ENCODE measurements at regions not wholly inside any gene's neighbourhood (a gene's known extent, or its start where the extent isn't known, plus 50 kb on each side); places are given as distances from the start of the nearest gene placed in this dataset.

GRCh38 chr15:98442379-98442833 lies 205.9 kb upstream of the IGF1R start:
- CTCF ChIA-PET (ENCODE audit: low intra/inter-chr PET ratio), result interaction anchor here (0.9 kb wide), 1 partner anchor 217 kb away, joined by 5 read pairs; no protein-coding TSS in a partner anchor
- Histone ChIP-seq H3K4me3 (no peak overlapping the region), H3K79me2 (ENCODE audit: control insufficient read depth, insufficient read depth, low read length) (no peaks in the 10 kb centered on the region), H3K9me3 (replicated peaks; ENCODE audit: control insufficient read depth, insufficient read depth, low read depth, low read length) (no peaks in the 10 kb centered on the region), H3K36me3 (ENCODE audit: control insufficient read depth, insufficient read depth, low read length) (no peaks in the 10 kb centered on the region), H3K27ac (ENCODE audit: extremely low read depth, low read depth, low read length) (no peak overlapping the region), H2AFZ (ENCODE audit: low read depth, low read length) (no peak overlapping the region), H3K4me1 (replicated peaks in 1 of 2; ENCODE audit: control insufficient read depth in 2 of 2, insufficient read depth in 2 of 2, low read length in 2 of 2) (no peaks in the 10 kb centered on the region), H4K20me1 (replicated peaks; ENCODE audit: control insufficient read depth, insufficient read depth, low read length) (no peaks in the 10 kb centered on the region), H3K27me3 (ENCODE audit: control insufficient read depth in 2 of 2, insufficient read depth in 2 of 2, low read length in 2 of 2) (peaks cover 0 to 9% of the 10 kb centered on the region in 2 experiments; a peak in 1 of 5 replicates), H3K9ac (ENCODE audit: insufficient read depth in 1 of 2, low read depth in 2 of 2, low read length in 2 of 2) (no peak overlapping the region), H3K4me2 (ENCODE audit: insufficient read depth, low read length) (no peak overlapping the region), H3K9me1 (ENCODE audit: control insufficient read depth, insufficient read depth, low read length) (no peaks in the 10 kb centered on the region)
- ATAC-seq (peak; percentile 86), FAIRE-seq (peak; percentile 80), DNase-seq (ENCODE audit: extremely low read depth in 1 of 4, low spot score in 3 of 4) (peak; percentile 47 to 66 (median 57))
- POLR2A ChIA-PET, result no interaction called here
- in situ Hi-C loops (cut with MboI), result no loop called here
- 2% methylated on average over 4 of the region's 4 CpGs for WGBS (ENCODE audit: insufficient coverage, low coverage, missing lambda C conversion rate)
- intact Hi-C loops (cut with micrococcal nuclease), result loop anchor here (1.0 to 10.0 kb wide), 3 partner anchors 217 to 634 kb away; no protein-coding TSS in a partner anchor
- BruUV-seq (replicated peaks), result no TSS peak
- TF ChIP-seq TOE1 (IDR thresholded peaks at IDR 0.05; ENCODE audit: borderline replicate concordance) (no peak), TOE1 (CRISPR knock-in tag; IDR thresholded peaks at IDR 0.05; ENCODE audit: borderline replicate concordance, low read depth) (no peak), ZNF24 (IDR thresholded peaks at IDR 0.05) (peak; percentile 84), GATAD2A (IDR thresholded peaks at IDR 0.05) (no peak), ZNF655 (CRISPR knock-in tag; IDR thresholded peaks at IDR 0.05) (no peak), TFE3 (CRISPR knock-in tag; IDR thresholded peaks at IDR 0.05) (no peak), ATF7 (IDR thresholded peaks at IDR 0.05) (no peak), SNIP1 (IDR thresholded peaks at IDR 0.05; ENCODE audit: low read depth) (no peak), HNRNPL (IDR thresholded peaks at IDR 0.05; ENCODE audit: low read depth, low read length) (no peak), ZBTB17 (CRISPR knock-in tag; IDR thresholded peaks at IDR 0.05) (no peak), RAD51 (IDR thresholded peaks at IDR 0.05; ENCODE audit: borderline replicate concordance, low read depth) (no peak), ZNF584 (CRISPR knock-in tag; IDR thresholded peaks at IDR 0.05; ENCODE audit: low read depth) (no peak), MYNN (IDR thresholded peaks at IDR 0.05) (no peak), MYNN (CRISPR knock-in tag; IDR thresholded peaks at IDR 0.05) (no peak)
